OCI-LY7 (cell line): ENCODE measurements at regions not wholly inside any gene's neighbourhood (a gene's known extent, or its start where the extent isn't known, plus 50 kb on each side); places are given as distances from the start of the nearest gene placed in this dataset.

Experiments
- EZH2phosphoT487 ChIP-seq: fragments of 200-600 bp; sonication (generic); IDR thresholded peaks from 2 replicates; pipeline ENCODE4 v1.6.1; 2018; ENCODE audit warnings: low read depth, borderline replicate concordance, mild to moderate bottlenecking, mixed run types, antibody characterized with exemption, low read length, moderate library complexity, mixed read lengths
- TF ChIP-seq, protein P1 (sequence below): fragments of 200-600 bp; sonication (generic); conservative IDR thresholded peaks from 2 replicates; pipeline ENCODE4 v1.5.1; 2014; ENCODE audit warnings: mild to moderate bottlenecking, antibody characterized with exemption, low read length, moderate library complexity, mixed read lengths

DNA sequence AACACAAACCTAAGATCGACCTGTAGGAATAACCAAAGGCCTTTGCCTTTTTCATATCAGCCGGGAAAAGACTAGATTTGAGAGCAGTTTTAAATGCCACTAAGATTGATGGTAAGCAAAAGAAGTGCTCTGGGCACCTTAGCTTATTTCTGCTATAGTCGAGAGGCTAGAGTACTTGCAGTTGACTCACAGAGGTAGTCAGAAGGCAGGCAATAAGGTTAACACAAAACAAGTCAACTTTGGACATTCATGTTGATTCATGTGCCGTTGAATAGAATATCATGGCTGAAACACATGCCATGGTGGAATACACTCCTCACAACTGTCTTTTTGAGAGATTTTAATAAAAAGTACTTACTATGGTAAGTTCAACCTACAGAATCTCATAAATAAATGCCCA lies 507.6 kb downstream of the ZEB2 start:
- TF ChIP-seq, protein P1, sequence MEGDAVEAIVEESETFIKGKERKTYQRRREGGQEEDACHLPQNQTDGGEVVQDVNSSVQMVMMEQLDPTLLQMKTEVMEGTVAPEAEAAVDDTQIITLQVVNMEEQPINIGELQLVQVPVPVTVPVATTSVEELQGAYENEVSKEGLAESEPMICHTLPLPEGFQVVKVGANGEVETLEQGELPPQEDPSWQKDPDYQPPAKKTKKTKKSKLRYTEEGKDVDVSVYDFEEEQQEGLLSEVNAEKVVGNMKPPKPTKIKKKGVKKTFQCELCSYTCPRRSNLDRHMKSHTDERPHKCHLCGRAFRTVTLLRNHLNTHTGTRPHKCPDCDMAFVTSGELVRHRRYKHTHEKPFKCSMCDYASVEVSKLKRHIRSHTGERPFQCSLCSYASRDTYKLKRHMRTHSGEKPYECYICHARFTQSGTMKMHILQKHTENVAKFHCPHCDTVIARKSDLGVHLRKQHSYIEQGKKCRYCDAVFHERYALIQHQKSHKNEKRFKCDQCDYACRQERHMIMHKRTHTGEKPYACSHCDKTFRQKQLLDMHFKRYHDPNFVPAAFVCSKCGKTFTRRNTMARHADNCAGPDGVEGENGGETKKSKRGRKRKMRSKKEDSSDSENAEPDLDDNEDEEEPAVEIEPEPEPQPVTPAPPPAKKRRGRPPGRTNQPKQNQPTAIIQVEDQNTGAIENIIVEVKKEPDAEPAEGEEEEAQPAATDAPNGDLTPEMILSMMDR: no peak
- TF ChIP-seq EZH2phosphoT487: no peak
